ENCODE measurements at regions not wholly inside any gene's neighbourhood (a gene's known extent, or its start where the extent isn't known, plus 50 kb on each side); places are given as distances from the start of the nearest gene placed in this dataset.

GRCh38 chr2:117737846-117738245 lies 76.6 kb upstream of the DDX18 start:
- no peak for DNase-seq

GRCh38 chr2:117738991-117739839 lies 75.3 kb upstream of the DDX18 start:
- DNase-seq, result no peak

GRCh38 chr2:117745537-117745936 lies 69.0 kb upstream of the DDX18 start:
- no peak for DNase-seq

GRCh38 chr2:117755768-117756167 lies 58.7 kb upstream of the DDX18 start:
- no peak for DNase-seq

- DNase-seq, result no peak
Measured at GRCh38 chr2:117760916-117761315, 53.6 kb upstream of the DDX18 start.

- DNase-seq, result no peak
Measured at GRCh38 chr2:117762454-117762853, 52.0 kb upstream of the DDX18 start.

GRCh38 chr2:117763804-117764203 lies 50.7 kb upstream of the DDX18 start:
- no peak for DNase-seq
